A673 (cell line): ENCODE measurements at regions not wholly inside any gene's neighbourhood (a gene's known extent, or its start where the extent isn't known, plus 50 kb on each side); places are given as distances from the start of the nearest gene placed in this dataset.

Source experiments
- BruUV-seq: library from RNA; stranded (reverse); fragments of 400-500 nt; replicated peaks from 2 replicates; lab custom pipeline; 2021; lab: Mats Ljungman, UMichigan
- CTCF ChIA-PET: fragments of 300-600 bp; sonication (Branson Sonifier 250); formaldehyde crosslinking; loops from one replicate; lab custom pipeline; 2022; ENCODE audit warnings: antibody characterized with exemption; lab: Charles Lee
- POLR2A ChIA-PET: fragments of 300-600 bp; sonication (Branson Sonifier 250); formaldehyde crosslinking; loops from one replicate; lab custom pipeline; 2022; ENCODE audit warnings: antibody characterized with exemption; ENCODE audit not compliant: low non-redundant PET; lab: Charles Lee
- DNase-seq: peaks from one replicate; pipeline ENCODE4 v3.0.0-alpha.2; 2015; ENCODE audit warnings: low spot score
- H3K27ac ChIP-seq: fragments of 200-600 bp; sonication (generic); 2 replicates; pipeline ENCODE4 v1.5.1; 2016; ENCODE audit warnings: mixed run types, low read depth, mild to moderate bottlenecking, mixed read lengths, antibody characterized with exemption, low read length; ENCODE audit not compliant: poor library complexity, severe bottlenecking
- H3K27me3 ChIP-seq: fragments of 200-600 bp; sonication (generic); replicated peaks from 2 replicates; pipeline ENCODE4 v1.6.1; 2017; ENCODE audit warnings: mixed run types, low read depth, mild to moderate bottlenecking, mixed read lengths, antibody characterized with exemption, low read length; ENCODE audit not compliant: insufficient read depth, poor library complexity
- H3K36me3 ChIP-seq: fragments of 200-600 bp; sonication (generic); 2 replicates; pipeline ENCODE4 v1.6.1; 2016; ENCODE audit warnings: mixed run types, mild to moderate bottlenecking, mixed read lengths, antibody characterized with exemption, low read length; ENCODE audit not compliant: insufficient read depth, poor library complexity, severe bottlenecking
- H3K4me1 ChIP-seq: fragments of 200-600 bp; sonication (generic); 2 replicates; pipeline ENCODE4 v1.6.1; 2017; ENCODE audit warnings: mixed run types, mild to moderate bottlenecking, mixed read lengths, antibody characterized with exemption, low read length; ENCODE audit not compliant: insufficient read depth, poor library complexity, severe bottlenecking
- H3K4me3 ChIP-seq: fragments of 200-600 bp; sonication (generic); 2 replicates; pipeline ENCODE4 v1.5.1; 2016; ENCODE audit warnings: low read depth, mixed run types, mild to moderate bottlenecking, mixed read lengths, low read length; ENCODE audit not compliant: poor library complexity, severe bottlenecking
- H3K9me3 ChIP-seq: fragments of 200-600 bp; sonication (generic); 2 replicates; pipeline ENCODE4 v1.6.1; 2016; ENCODE audit warnings: mixed run types, low read depth, mild to moderate bottlenecking, mixed read lengths, antibody characterized with exemption, low read length; ENCODE audit not compliant: poor library complexity, severe bottlenecking
- CTCF ChIP-seq: fragments of 300-800, 200-600 bp; sonication (generic); conservative IDR thresholded peaks from 2 replicates; pipeline ENCODE4 v1.5.1; 2017; ENCODE audit warnings: low read depth, mild to moderate bottlenecking, antibody characterized with exemption, low read length, moderate library complexity, mixed read lengths
- EZH2 ChIP-seq: fragments of 200-600 bp; sonication (generic); IDR thresholded peaks from 2 replicates; pipeline ENCODE4 v1.6.1; 2017; ENCODE audit warnings: borderline replicate concordance, low read depth, mild to moderate bottlenecking, mixed read lengths, antibody characterized with exemption, low read length; ENCODE audit not compliant: poor library complexity, severe bottlenecking
- intact Hi-C: fragments of 100-400 bp; cut with micrococcal nuclease; formaldehyde crosslinking; loops from one replicate; pipeline ENCODE4 v1.10.0; 2022; ENCODE audit not compliant: unreplicated experiment

DNA sequence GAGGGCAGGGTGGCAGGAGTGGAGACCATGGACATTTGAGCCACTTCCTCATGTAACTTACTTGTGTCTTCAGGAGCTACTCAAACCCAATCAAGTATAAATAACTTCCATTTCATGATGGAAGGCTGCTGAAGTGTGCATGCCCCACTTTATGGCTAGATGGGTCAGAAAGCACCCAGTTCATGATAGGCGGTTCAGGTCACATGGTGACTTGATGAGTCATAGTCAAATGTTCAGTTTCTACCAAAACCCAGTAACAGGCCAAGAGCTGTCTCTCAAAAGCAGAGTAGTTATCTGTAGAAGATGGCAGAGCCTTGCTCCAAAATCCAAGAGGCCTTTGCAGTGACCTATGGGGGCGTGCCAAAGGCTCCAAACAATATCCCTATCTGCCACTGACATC, 133.7 kb upstream of the TENT5A start:
- intact Hi-C loops = no loop called here
- CTCF ChIA-PET = interaction anchor here (0.6 kb wide), 1 partner anchor 18 kb away, joined by 8 read pairs; no protein-coding TSS in a partner anchor
- H3K4me3 ChIP-seq = no peak overlapping the region
- DNase-seq = no peak
- no peaks in the 10 kb centered on the region for H3K36me3 ChIP-seq
- no peaks in the 10 kb centered on the region for H3K27me3 ChIP-seq
- POLR2A ChIA-PET = no interaction called here
- H3K9me3 ChIP-seq = no peaks in the 10 kb centered on the region
- TF ChIP-seq CTCF (no peak), EZH2 (no peak)
- no TSS peak for BruUV-seq
- H3K27ac ChIP-seq = no peak overlapping the region
- H3K4me1 ChIP-seq = no peaks in the 10 kb centered on the region

- DNase-seq = no peak
- ChIA-PET CTCF (interaction anchor here (0.6 kb wide), 1 partner anchor 827 kb away, joined by 3 read pairs; no protein-coding TSS in a partner anchor), POLR2A (no interaction called here)
- BruUV-seq = no TSS peak
- TF ChIP-seq CTCF = no peak
- TF ChIP-seq EZH2 = no peak
- intact Hi-C loops = no loop called here
- no peaks in the 10 kb centered on the region for H3K4me1 ChIP-seq
- no peaks in the 10 kb centered on the region for H3K27me3 ChIP-seq
- H3K9me3 ChIP-seq = no peaks in the 10 kb centered on the region
- H3K4me3 ChIP-seq = no peak overlapping the region
- no peaks in the 10 kb centered on the region for H3K36me3 ChIP-seq
- no peak overlapping the region for H3K27ac ChIP-seq
These were observed 129.2 kb upstream of the TENT5A start for GRCh38 chr6:81881660-81882059.

GRCh38 chr6:81878479-81878878, 126.0 kb upstream of the TENT5A start:
- CTCF ChIA-PET = no interaction called here
- DNase-seq = no peak
- no peak overlapping the region for H3K4me3 ChIP-seq
- H3K36me3 ChIP-seq = no peaks in the 10 kb centered on the region
- no peaks in the 10 kb centered on the region for H3K27me3 ChIP-seq
- TF ChIP-seq EZH2 = no peak
- no peak for TF ChIP-seq CTCF
- intact Hi-C loops = no loop called here
- POLR2A ChIA-PET = no interaction called here
- BruUV-seq = no TSS peak
- H3K9me3 ChIP-seq = no peaks in the 10 kb centered on the region
- H3K4me1 ChIP-seq = no peaks in the 10 kb centered on the region
- H3K27ac ChIP-seq = no peak overlapping the region
